B cell (primary cell): ENCODE measurements at regions not wholly inside any gene's neighbourhood (a gene's known extent, or its start where the extent isn't known, plus 50 kb on each side); places are given as distances from the start of the nearest gene placed in this dataset.

Experiments used
- ATAC-seq: fragments of 200-7000 bp; cut with Tn5 transposase; one replicate; pipeline ENCODE4 v1.10.0; 2021; ENCODE audit warnings: low read depth, mild to moderate bottlenecking, moderate number of reproducible peaks, moderate library complexity
- CTCF ChIA-PET: fragments of 350-600 bp; sonication (Branson Sonifier 250); formaldehyde crosslinking; loops from one replicate; lab custom pipeline; 2021; ENCODE audit warnings: antibody characterized with exemption, inconsistent platforms; lab: Charles Lee
- POLR2A ChIA-PET: fragments of 350-600 bp; sonication (Branson Sonifier 250); formaldehyde crosslinking; loops from one replicate; lab custom pipeline; 2021; ENCODE audit warnings: antibody characterized with exemption; lab: Charles Lee
- DNase-seq: peaks from one replicate; pipeline ENCODE4 v3.0.0; 2013
- H2AFZ ChIP-seq: 2 replicates; pipeline ENCODE4 v1.6.1; 2012; ENCODE audit warnings: mild to moderate bottlenecking, low read depth, low read length; ENCODE audit not compliant: insufficient read depth, poor library complexity, severe bottlenecking
- H3K27ac ChIP-seq, 2 donors: 1 replicate in 1 of 2; 2 replicates in 1 of 2; pipeline ENCODE4 v1.5.1; 2012 to 2013; ENCODE audit warnings: low read length in 2 of 2, mild to moderate bottlenecking in 2 of 2, moderate library complexity in 1 of 2
- H3K27me3 ChIP-seq, 4 experiments: fragments of 200-600 bp in 1 of 4; sonication (generic) in 1 of 4; replicated peaks in 1 of 4; 1 replicate in 2 of 4; 2 replicates in 2 of 4; pipeline versions ENCODE4 v1.6.1 to v1.7.0; 2013 to 2016; ENCODE audit warnings: low read length in 3 of 4, mild to moderate bottlenecking in 2 of 4, mixed read lengths in 1 of 4, moderate library complexity in 1 of 4; ENCODE audit not compliant: insufficient read depth in 4 of 4, control insufficient read depth in 3 of 4; ENCODE audit errors: control extremely low read depth in 1 of 4
- H3K36me3 ChIP-seq, 2 experiments: replicated peaks in 1 of 2; 1 replicate in 1 of 2; 2 replicates in 1 of 2; pipeline versions ENCODE4 v1.6.1 to v1.7.1; 2013; ENCODE audit warnings: low read length in 1 of 2; ENCODE audit not compliant: insufficient read depth in 2 of 2, control insufficient read depth in 1 of 2; ENCODE audit errors: control extremely low read depth in 1 of 2, extremely low read depth in 1 of 2
- H3K4me1 ChIP-seq, 2 donors: fragments of 200-600 bp in 1 of 2; sonication (generic) in 1 of 2; 1 replicate in 1 of 2; 2 replicates in 1 of 2; pipeline versions ENCODE4 v1.5.1 to v1.6.1; 2013 to 2017; ENCODE audit warnings: low read length in 2 of 2; ENCODE audit not compliant: control insufficient read depth in 2 of 2, insufficient read depth in 2 of 2
- H3K4me2 ChIP-seq: replicated peaks from 2 replicates; pipeline ENCODE3; 2012; ENCODE audit warnings: mild to moderate bottlenecking, low read depth, low read length; ENCODE audit not compliant: poor library complexity, severe bottlenecking
- H3K4me3 ChIP-seq, 5 experiments: fragments of 200-600 bp in 1 of 5; sonication (generic) in 1 of 5; 1 replicate in 3 of 5; 2 replicates in 2 of 5; pipeline versions ENCODE4 v1.5.1 to v1.7.0; 2011 to 2016; ENCODE audit warnings: low read length in 4 of 5, mild to moderate bottlenecking in 4 of 5, low read depth in 2 of 5, control low read depth in 1 of 5, moderate library complexity in 1 of 5; ENCODE audit not compliant: insufficient read depth in 1 of 5; ENCODE audit errors: control extremely low read depth in 1 of 5, extremely low read depth in 1 of 5
- H3K79me2 ChIP-seq: fragments of 200-600 bp; sonication (generic); one replicate; pipeline ENCODE4 v1.6.0; 2016; ENCODE audit warnings: low read length; ENCODE audit not compliant: control insufficient read depth, insufficient read depth
- H3K9ac ChIP-seq: fragments of 200-600 bp; sonication (generic); 2 replicates; pipeline ENCODE4 v1.6.1; 2017; ENCODE audit warnings: mild to moderate bottlenecking, low read length, moderate library complexity
- H3K9me3 ChIP-seq, 3 donors: one replicate each; pipeline versions ENCODE4 v1.6.1 to v1.7.1; 2013; ENCODE audit warnings: low read length in 2 of 3; ENCODE audit not compliant: control insufficient read depth in 2 of 3, insufficient read depth in 1 of 3; ENCODE audit errors: control extremely low read depth in 1 of 3
- H4K20me1 ChIP-seq: 2 replicates; pipeline ENCODE4 v1.6.0; 2012; ENCODE audit warnings: mild to moderate bottlenecking, low read length; ENCODE audit not compliant: insufficient read depth, control insufficient read depth, poor library complexity, severe bottlenecking
- H3K27ac Mint-ChIP-seq: one replicate; pipeline ENCODE4 v1.8.0; 2021; ENCODE audit warnings: mixed read lengths
- H3K27me3 Mint-ChIP-seq: one replicate; pipeline ENCODE4 v1.8.0; 2021; ENCODE audit warnings: mixed read lengths
- H3K4me1 Mint-ChIP-seq: one replicate; pipeline ENCODE4 v1.8.0; 2021; ENCODE audit warnings: mixed read lengths
- H3K4me3 Mint-ChIP-seq: one replicate; pipeline ENCODE4 v1.8.0; 2021; ENCODE audit warnings: mixed read lengths
- H3K9me3 Mint-ChIP-seq: one replicate; pipeline ENCODE4 v1.8.0; 2022; ENCODE audit warnings: mixed read lengths; ENCODE audit not compliant: insufficient read depth
- EZH2 ChIP-seq: IDR thresholded peaks from 2 replicates; pipeline ENCODE4 v1.6.1; 2012; ENCODE audit warnings: borderline replicate concordance, low read depth, mild to moderate bottlenecking, moderate library complexity, low read length; ENCODE audit not compliant: insufficient read depth, poor library complexity, severe bottlenecking
- WGBS: methylation state at CpG from one replicate; pipeline ENCODE4 v1.1.5; 2013; ENCODE audit warnings: missing lambda C conversion rate; ENCODE audit not compliant: insufficient coverage; 5-methylcytosine and 5-hydroxymethylcytosine counted together
- intact Hi-C: fragments of 100-400 bp; cut with micrococcal nuclease; formaldehyde crosslinking; loops from one replicate; pipeline ENCODE4 v1.10.0; 2022
- TF ChIP-seq, protein P1 (sequence below): fragments of 200-600 bp; IDR thresholded peaks from one replicate; pipeline ENCODE4 v1.8.0; 2022; ENCODE audit warnings: antibody characterized with exemption, mild to moderate bottlenecking

DNA sequence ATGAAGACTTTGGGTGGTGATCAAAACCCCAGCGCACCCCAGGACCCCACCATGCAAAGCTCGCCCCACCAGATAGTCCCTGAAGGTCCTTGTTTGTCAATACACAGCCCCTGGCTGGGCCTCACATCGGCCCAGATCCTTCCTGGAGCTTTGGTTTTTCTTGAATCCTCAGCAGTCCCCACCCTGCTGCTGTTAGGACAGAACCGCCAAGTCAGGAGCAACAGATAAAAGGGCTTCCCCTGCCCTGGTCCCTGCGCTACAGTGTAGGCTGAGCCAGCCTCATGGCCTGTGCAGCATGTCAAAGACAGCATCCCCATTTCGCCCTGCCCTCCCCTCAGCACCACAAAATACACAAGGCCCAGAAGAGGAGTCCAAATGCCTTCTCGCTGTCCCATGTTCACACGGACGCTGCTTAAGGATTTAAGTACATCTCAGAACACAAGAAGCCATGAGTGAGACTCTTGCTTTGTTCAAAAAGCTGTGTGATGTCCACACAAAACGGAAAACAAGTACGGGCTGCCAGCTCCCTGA lies 65.7 kb downstream of the PSMG1 start:
- DNase-seq (no peak), ATAC-seq (no peak)
- H3K4me3 Mint-ChIP-seq: no peak overlapping the region
- Histone ChIP-seq H3K4me2 (no peak overlapping the region), H3K27me3 (no peaks in the 10 kb centered on the region), H3K9ac (no peak overlapping the region), H3K36me3 (no peaks in the 10 kb centered on the region), H3K27ac (no peak overlapping the region), H2AFZ (no peak overlapping the region), H3K79me2 (no peaks in the 10 kb centered on the region), H3K4me3 (no peak overlapping the region), H3K9me3 (peaks cover 0 to 8% (median 0%) of the 10 kb centered on the region in 3 donors), H3K4me1 (no peaks in the 10 kb centered on the region), H4K20me1 (no peaks in the 10 kb centered on the region)
- ChIA-PET CTCF (no interaction called here), POLR2A (no interaction called here)
- H3K27ac Mint-ChIP-seq: no peak overlapping the region
- intact Hi-C loops: no loop called here
- H3K27me3 Mint-ChIP-seq: peaks cover 9% of the 10 kb centered on the region
- H3K4me1 Mint-ChIP-seq: no peaks in the 10 kb centered on the region
- peaks cover 5% of the 10 kb centered on the region for H3K9me3 Mint-ChIP-seq
- 92% methylated on average over 11 of the region's 11 CpGs for WGBS
- TF ChIP-seq, protein P1, sequence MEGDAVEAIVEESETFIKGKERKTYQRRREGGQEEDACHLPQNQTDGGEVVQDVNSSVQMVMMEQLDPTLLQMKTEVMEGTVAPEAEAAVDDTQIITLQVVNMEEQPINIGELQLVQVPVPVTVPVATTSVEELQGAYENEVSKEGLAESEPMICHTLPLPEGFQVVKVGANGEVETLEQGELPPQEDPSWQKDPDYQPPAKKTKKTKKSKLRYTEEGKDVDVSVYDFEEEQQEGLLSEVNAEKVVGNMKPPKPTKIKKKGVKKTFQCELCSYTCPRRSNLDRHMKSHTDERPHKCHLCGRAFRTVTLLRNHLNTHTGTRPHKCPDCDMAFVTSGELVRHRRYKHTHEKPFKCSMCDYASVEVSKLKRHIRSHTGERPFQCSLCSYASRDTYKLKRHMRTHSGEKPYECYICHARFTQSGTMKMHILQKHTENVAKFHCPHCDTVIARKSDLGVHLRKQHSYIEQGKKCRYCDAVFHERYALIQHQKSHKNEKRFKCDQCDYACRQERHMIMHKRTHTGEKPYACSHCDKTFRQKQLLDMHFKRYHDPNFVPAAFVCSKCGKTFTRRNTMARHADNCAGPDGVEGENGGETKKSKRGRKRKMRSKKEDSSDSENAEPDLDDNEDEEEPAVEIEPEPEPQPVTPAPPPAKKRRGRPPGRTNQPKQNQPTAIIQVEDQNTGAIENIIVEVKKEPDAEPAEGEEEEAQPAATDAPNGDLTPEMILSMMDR: no peak
- TF ChIP-seq EZH2: no peak

DNA sequence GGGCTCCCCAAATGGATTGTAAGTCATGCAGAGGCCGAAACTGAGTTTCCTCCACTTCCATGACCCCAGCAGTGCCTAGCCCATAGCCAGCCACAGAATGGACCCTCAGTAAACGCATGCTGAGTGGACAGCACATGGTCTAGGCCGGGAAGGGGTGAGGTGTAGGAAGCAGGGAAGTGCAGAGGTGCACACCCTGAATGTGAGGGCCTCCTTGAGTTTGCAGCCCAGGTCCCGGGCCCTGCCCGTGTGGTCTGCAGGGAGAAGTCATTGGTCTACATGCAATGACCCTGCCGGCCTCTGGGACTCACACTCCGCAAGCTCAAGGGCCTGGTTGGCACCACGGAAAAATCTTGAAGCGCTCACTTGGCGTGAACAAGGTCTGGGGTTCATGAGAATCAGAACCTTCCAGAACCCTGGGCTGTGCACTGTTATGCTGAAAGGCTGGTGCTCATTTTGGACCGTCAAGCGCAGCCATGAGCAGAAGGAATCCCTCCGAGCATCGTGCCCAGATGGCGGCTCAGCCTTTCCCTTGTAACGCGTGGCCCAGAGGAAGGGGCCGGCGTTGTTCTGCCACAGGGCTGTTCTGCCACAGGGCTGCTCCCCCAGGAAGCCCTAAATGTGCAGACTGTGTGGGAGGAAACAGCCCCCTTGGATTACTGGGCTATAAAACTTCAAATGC lies 66.4 kb downstream of the PSMG1 start:
- Histone ChIP-seq H3K27me3 (no peaks in the 10 kb centered on the region), H3K36me3 (no peaks in the 10 kb centered on the region), H3K4me3 (no peak overlapping the region), H2AFZ (no peak overlapping the region), H4K20me1 (no peaks in the 10 kb centered on the region), H3K79me2 (no peaks in the 10 kb centered on the region), H3K4me1 (no peaks in the 10 kb centered on the region), H3K9me3 (peaks cover 0 to 6% (median 0%) of the 10 kb centered on the region in 3 donors), H3K9ac (no peak overlapping the region), H3K4me2 (no peak overlapping the region), H3K27ac (no peak overlapping the region)
- Mint-ChIP-seq H3K9me3 (no peaks in the 10 kb centered on the region), H3K27me3 (peaks cover 9% of the 10 kb centered on the region), H3K4me3 (no peak overlapping the region), H3K27ac (no peak overlapping the region), H3K4me1 (no peaks in the 10 kb centered on the region)
- ChIA-PET CTCF (no interaction called here), POLR2A (no interaction called here)
- no peak for TF ChIP-seq EZH2
- TF ChIP-seq, protein P1: no peak
- intact Hi-C loops: no loop called here
- DNase-seq (no peak), ATAC-seq (no peak)
- 88% methylated on average over 18 of the region's 19 CpGs for WGBS
